Hindlimb muscle (tissue), 1 donor: ENCODE measurements at regions not wholly inside any gene's neighbourhood (a gene's known extent, or its start where the extent isn't known, plus 50 kb on each side); places are given as distances from the start of the nearest gene placed in this dataset.

ENCODE experiments used
- DNase-seq: peaks from one replicate; pipeline ENCODE4 v3.0.0-alpha.2; 2013

DNA sequence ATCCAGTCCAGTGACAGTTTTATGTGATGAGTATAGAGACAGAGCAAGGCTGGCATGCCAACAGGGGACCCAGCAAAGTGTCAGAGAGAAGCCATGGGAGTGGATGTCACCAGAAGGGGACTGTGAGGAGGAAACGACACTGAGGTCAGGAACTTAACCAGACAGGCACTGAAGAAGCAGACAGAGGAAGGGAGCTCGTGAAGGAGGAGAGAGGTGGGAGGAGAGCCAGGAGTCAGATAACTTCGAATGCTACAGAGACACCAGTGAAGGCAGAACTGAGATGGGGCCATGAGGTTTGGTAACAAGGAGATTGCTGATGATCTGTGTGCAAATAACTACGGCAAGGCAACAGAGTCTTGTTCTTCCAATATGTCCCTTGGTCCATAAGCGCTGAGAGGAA is 211.1 kb upstream of the FOXA2 start:
- DNase-seq, result peak; percentile 40

DNA sequence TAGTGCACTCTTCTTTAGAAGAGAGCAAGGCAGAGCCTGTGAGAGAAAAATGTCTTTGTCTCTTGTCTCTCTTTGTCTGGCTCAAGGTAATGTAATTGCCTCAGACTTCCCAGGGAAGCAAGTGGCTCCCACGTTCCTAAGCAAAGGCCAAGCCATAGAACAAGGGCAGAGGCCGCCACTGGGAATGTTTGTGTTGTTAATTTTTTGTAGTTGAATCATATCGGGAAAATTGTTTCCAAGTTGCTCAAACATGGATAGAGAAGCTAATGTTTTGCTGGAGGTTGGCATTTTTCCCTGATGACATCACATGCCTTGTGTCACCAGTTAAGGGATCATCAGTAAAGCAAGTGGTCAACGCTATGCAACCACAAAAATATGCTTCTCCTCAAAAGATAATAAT is 211.5 kb upstream of the FOXA2 start:
- peak; percentile 85 for DNase-seq

DNA sequence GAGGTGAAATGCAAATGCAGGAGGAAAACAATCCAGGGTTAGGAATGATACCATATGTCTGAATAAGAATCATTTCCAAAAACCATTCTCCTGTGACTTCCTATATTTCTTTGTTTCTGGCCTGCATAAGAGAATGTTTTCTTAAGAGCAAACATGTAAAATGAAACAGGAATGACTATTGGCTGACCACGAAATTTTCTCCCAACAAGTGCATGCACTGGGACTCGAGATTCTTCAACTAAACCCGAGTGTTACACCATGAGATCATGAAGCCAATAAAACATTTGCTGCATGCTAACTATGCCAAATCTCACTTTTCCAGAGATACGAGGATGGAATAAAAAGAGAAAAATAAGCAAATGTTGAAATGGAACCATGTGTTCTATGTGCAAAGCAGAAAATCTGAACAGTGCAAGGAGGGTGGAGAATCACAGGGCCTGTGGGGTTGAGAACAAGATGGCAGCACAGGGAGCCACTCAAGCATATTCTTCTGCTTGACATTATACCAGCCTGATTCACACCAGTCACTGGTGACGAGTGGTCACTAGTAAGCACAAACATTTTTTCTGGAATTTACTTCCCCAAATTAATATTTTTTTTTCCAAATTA is 212.2 kb upstream of the FOXA2 start:
- DNase-seq, result peak; percentile 85

DNA sequence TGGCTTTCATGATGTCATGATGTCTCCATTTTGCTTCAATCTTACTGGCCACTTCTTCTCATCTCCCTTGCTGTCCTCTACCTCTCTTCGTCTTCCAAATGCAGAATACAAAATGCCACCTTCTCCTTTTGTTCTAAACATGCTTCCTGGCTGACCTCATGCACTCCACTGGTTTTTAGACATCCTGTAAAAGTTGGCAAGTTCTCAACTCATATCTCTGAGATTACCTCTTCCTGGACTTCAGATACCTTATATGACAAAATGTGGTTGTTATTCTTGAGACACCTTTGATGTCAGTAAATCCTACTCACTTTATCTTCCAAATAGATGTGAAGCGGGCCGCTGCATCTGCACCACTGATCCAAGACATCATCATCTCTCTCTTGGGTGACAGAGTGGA is 212.7 kb upstream of the FOXA2 start:
- DNase-seq, result no peak

DNA sequence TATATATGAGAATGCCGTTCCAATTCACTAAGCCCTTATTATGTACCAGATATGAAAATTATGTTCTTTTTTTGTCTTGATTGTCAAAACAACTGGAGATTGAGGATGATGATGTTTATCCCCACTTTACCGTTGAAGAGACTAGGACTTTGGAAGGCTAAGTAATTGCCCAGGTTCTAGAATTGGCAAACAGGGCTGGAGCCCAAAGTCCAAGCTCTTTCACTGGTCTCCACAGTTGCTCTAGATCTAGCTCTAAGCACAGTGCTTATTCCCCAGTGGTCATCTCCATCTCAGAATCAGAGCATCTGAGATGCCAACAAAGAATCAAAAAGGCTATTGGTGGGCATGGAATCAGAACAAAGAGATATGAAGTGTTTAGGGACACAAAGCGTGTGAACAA is 215.3 kb upstream of the FOXA2 start:
- DNase-seq, result no peak

DNA sequence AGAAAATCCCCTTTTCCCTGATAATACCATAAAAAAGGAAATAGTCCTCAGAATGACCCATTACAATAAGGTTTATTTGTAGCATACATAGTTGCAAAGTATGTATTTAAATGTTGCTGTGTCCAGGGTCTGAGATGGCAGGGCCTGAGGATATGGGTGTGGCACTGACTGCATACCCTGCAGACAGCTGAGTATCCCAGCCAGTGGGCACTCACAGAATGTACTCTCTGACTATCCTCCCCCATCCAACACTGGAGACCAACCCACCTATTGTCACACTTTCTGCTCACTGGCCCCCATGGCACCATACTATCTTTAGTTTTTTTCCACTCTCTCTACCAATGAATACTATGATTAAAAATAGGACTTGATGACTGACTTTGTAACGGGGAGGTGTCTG is 215.8 kb upstream of the FOXA2 start:
- no peak for DNase-seq

DNA sequence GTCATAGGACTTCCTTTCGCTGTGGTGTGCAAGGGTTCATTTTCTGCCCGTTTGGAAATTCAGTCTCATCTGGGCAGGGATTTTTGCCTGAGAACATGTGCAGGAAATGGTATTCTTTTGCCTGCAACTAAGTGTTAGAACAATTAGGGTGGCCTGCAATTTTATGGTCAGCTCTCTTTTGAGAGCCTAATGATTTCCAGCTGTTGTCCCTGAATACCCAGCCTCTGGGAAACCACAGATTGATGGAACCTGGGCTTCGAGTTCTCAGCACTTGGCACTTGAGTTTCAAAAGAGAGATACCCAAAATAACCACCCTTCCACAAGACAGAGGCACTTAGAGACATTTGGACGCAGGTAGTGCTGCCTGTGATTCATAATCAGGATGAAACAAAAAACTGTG is 217.2 kb upstream of the FOXA2 start:
- DNase-seq, result no peak

DNA sequence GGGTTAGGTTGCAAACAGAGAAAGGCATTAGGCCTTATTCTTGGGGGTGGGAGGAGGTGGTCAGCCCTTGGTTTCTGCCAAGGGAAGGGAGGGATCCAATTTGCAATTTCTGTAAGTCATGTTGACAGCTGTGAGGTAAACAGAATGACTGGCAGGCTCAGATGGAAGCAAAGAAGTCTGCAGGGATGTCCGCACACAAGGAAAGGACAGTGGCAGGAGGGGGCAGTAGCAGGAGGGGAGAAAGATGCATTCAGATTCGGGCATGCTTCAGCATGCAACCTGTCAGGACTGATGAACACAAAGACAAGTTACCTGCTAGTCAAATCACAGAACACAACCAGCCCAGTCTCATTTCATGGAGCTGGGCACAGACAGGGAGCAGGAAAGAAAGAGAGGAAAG is 217.9 kb upstream of the FOXA2 start:
- DNase-seq, result no peak

DNA sequence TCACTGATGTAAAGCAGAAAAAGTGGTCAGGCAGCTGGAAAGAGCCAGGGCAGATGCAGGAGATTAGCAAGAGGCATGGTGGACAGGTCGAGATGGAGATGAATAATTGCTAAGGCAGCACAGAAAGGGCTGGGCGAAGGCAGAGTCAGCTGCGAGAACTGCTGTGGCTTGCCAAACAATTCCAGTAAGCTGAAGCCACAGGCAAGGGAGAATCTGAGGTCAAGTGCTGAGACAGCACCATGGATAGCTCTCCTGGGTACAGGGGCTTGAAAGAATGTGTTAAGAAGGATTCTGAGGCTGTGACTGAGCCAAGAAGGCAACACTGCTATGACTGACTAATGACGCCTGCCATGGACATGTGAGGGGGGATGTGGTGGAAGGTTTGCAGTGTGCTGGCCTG is 220.8 kb upstream of the FOXA2 start:
- peak; percentile 73 for DNase-seq

DNA sequence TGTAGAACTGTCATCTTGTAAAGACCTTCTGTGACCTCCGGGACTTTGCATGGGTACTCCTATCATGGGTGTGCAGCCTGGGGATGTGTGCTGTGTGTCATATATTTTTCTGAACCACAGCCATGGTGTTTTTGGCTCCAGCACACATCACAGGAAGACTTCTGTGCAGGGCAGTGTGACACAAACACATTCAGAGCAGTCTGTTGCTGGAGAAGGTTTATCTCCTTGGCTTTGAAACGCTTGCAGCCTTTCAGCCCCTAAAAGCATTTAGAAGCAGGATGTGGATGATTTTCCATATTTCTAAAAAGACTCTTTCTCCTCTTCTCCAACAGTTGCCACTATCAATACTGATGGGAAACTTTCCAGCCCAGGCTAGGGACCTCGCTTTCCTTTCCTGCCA is 221.6 kb upstream of the FOXA2 start:
- DNase-seq, result no peak

DNA sequence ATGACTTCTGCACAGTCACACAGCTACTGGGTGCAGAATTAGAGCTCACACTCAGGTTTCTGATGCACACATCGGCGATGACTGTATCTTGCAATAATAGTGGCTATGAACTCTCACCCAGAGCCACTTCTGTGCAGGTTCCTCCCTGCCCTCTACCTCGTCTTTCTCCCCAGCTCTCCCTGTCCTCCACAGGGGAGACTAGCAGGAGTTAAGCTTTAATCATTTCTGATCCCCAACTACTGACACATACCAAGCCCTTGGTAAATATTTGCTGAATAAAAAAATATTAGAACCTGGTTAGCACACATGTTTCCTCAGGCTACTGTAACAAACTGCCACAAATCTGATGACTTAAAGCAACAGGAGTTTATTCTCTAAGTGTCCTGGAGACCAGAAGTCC is 222.7 kb upstream of the FOXA2 start:
- no peak for DNase-seq

DNA sequence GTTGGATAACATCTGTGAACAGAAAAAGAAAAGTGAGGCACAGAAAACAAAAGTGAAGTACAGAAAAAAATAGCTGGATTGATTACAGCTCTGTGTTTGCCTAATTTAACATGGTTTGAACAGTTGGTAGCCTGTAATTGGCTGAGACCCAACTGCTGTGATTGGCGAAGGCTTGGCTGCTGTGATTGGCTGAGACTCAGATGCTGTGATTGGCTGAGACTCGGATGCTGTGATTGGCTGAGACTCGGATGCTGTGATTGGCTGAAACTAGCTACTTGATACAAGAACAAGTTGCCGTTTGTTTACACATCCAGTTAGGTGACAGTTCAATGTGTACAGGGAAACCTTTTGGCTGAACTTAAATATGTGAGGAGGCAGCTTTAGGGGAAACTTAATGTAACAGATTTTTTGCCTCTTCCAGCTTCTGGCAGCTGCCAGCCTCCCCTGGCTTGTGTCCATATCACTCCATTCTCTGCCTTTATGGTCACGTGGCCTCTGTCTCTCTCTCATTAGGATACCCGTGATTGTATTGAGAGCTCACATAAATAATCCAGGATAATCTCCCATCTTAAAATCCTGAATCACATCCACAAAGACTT is 223.4 kb upstream of the FOXA2 start:
- DNase-seq, result no peak

DNA sequence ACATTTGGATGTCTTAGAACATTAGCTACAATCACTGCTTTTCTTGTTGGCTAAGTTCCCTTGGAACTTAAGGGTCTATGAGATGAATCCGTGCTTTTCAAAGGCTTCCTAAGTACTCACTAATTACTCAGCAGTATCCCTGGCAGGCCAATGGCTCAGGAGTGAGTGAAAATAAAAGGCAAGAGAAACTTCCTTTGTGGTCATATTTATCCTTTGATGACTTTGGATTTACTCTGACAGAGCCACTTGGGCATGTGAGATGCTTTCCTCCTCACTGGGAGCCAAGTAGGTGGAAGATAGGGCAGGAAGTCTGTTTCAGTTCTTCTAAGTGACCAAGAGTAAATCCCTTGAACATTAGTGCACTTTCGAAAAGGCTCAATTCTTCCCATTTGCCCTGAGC is 224.3 kb upstream of the FOXA2 start:
- DNase-seq, result no peak

DNA sequence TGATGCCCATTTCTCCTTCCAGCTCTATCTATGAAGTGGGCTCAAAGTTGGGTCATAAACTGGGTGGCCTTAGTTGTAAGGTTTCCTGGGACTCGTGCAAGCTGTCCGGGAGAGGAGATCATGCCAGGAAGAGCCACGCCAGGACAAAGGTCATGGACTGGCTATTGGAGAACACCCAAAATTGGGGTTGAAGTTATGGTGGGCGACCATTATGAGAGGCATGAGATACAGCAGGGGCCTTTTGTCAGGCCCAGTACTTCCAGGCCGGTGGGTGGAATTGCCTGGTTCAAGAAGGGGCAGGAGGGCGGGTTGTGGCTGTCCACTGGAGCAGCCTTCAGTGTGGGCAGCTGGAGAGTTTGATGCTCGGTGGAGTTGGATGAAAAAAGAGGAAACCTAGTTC is 225.1 kb upstream of the SSTR4 start:
- no peak for DNase-seq

DNA sequence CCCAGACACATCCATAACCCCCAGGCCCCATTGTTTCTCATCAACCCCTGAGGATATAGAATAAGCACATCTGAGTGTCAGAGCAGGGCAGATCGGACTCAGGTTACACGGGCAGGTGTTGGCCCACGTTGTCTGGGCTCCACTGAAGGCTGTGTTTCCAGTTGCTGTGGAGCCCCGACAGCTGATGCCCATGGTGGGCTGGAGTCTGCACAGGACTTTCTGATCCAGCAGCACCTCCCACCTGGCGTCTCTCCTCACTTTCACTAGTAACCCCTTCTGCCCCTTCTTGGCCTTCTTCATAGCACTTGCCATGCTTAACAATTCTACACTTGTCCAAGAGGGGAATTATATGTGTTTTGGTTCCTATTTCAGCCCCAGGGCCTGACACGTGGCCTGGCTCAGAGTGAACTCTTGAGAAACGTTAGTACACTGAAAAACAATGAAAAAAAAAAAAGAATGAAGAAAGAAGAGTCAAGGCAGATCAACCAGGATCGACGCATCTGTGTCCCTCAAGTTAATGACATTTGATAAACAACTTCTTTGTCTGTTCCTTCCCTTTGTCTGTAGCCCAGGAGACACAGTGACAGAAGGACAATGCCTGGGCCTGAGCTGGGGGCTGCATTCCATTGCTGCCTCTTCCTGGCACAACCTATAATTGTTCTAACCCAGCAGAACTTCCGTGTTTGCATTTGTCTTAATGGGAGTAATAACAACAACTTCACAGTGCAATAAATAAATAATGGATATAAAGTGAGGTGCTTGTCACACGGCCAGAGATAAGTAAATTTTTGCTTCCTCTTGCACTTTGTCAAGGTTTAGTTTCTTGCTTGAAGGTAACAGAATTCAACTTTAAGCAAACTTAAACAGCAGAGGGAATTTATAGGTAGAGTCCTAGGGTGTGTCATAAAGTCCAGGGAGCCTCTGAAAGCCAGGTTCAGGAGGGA is 224.2 kb upstream of the SSTR4 start:
- no peak for DNase-seq

DNA sequence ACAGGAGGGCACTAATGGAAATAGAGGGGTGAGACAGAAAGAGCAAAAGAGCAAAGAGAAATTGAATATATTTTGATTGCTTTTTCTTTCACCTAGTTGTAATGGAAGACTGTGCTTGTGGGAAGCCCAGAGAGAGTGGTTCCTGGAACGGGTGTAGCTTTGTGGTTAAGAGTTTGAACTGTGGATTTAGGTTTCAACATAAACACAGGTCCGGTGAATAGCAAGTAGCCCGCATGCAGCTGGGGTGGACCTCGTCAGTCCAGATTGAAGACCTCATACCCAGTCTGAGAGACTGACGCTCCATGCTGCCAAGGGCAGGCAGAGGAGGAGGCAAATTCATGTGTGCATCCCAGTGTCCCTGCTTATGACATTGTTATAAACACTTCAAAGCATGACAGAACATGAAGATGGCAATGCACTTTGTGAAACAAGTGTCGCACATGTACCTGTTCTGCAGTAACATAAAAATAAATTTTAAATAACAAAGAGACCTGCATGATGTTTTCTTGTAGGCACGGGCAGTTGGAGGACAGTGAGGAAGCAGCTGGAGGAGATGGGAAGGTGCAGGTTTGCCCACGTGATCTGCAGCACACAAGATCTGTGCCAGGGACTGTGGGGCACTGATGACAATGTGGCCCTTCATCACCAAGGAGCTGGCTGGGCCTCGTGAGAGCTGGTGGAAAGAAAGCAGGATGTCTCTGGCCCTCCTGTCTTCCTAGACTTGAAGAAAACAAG is 220.5 kb upstream of the SSTR4 start:
- DNase-seq, result no peak

DNA sequence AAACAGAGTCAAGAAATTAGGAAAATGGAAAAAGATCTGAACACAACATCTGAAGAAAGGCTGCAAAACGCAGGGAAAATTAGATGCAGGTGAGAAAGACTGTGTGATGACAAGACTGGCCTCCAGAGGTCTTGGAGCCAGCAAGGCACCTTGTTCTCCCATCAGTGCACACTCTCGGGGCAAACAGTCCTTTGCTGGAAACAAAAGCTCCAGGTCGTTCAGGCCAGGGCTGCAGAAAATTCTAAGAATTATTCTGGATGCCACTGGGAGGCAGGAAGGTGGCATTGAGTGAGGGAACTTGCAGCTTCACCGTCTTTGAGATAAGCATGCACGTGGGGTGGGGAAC is 219.9 kb upstream of the SSTR4 start:
- no peak for DNase-seq

DNA sequence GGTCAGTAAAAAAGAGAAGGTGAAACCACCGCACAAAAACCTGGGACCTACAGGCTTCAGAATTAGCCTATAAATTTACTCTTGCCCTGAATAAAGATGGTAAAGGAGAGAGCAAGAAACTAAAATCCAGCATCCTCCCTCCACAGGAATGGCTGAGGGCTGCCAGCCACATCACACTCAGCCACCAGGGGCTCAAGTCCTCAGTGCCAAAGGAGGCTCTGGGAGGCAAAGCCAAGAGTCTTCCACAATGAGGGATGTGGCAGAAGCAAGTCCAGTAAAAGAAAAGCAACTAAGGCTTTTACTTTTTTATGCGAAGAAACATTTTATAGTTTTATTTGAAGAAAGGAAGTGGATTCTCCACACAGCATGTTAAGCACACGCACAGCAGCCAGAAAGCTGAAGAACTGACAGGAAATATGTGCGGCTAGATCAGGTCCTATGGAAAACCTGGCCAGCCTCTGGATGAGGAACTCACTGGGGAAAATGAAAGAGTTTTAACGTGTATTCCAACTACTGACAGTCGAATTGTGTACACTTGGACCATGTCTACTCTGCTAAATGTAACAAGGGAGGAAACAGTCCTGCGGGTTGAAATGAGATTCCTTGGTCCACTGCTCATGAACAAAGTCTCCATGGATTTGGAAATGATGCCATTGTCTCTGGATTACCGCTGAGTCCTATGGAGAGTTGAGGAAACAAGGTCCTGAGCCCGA is 219.4 kb upstream of the SSTR4 start:
- DNase-seq, result peak; percentile 38

DNA sequence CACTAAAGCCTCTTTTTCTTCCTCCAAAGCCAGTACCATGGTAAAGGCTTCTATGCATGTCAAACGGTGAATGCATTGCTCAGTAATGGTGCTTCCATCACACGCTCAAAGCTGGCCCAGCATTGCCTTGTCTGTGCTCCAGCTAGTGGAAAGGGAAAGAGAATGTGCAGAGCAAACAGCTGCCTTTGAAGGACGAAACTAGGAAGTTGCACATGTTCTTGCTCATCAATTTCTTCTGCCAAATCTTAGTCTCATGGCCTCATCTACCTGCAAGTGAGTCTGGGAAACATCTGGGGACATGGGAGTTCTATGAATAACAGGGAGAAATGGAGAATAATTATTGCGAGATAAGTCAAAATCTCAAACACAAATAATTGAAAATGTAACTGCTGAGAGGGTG is 216.5 kb upstream of the SSTR4 start:
- no peak for DNase-seq

DNA sequence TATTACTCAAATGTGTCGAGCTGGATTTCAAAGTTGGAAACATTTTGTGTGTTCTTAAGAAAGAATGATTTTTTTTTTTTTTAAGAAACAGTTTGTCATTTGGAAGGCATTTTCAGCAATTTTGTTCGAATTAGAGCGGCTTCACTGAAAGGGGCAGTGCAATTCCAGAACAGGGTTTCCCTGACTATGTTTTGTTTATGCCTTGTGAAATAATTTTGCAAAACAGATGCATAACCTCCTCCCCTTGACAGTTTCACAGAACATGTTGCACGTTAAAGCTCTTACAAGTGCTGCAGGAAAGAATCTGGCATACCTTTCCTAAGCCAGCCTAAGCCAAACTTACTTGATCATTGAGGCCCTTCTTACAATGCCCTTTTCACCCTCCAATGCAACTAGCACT is 216.0 kb upstream of the SSTR4 start:
- no peak for DNase-seq

DNA sequence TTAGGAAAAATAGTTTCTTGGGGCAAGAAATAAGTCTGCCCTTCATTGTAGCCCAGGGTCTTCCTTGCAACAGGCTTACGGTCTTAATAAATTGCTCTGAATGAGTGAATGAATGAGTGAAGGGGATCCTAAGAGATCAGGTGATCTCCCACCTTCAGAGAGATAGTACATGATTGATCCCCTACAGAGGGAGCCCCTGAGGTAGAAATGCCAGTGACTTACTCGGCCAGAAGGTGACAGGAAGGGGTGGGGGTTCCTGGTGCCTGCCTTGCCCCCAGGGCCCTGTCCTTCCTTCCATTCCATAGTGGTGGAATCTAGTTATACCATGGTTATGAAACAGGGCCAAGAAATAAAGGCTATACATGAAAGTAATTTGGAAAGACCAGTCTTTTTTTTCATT is 215.3 kb upstream of the SSTR4 start:
- DNase-seq, result no peak

DNA sequence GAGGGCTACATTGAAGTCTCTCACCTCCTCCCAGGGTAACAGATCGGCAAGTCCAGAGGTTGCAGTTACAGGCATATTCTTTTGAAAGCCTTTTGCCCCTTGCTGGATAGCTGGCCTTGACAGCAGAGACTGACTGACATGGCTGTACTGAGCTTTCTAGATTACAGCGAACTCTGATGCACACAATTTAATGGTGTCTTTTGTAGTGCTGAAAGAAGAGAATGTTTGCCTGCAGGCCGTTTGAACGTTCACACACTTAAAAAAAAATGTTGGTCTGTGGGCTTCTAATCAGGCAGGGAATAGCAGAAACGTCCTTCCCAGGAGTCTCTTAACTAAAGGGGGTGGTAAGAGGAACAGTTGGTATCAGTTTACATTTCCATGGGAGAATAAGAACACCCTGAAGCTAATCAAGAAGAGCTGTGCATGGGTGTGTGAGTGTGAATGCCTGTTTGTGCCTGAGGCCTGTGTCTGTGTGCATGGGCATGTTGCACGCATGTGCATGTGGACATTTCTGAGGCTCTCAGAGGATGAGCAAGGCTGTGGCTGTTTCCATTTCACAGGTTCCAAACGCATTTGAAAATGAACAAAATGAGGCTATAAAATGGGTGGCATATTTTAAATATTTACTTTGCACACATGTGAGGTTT is 213.9 kb upstream of the SSTR4 start:
- no peak for DNase-seq
